HPDE6-E6E7 (cell line): ENCODE measurements at regions not wholly inside any gene's neighbourhood (a gene's known extent, or its start where the extent isn't known, plus 50 kb on each side); places are given as distances from the start of the nearest gene placed in this dataset.
"Not testable (repeated sequence)": the region's sequence is repeated elsewhere in the genome, so short reads cannot be mapped to it uniquely, and the experiment has no call there.

ENCODE experiments used
- DNase-seq: peaks from one replicate; pipeline ENCODE4 v3.0.0; 2011; ENCODE audit warnings: missing footprints; ENCODE audit errors: extremely low spot score

DNA sequence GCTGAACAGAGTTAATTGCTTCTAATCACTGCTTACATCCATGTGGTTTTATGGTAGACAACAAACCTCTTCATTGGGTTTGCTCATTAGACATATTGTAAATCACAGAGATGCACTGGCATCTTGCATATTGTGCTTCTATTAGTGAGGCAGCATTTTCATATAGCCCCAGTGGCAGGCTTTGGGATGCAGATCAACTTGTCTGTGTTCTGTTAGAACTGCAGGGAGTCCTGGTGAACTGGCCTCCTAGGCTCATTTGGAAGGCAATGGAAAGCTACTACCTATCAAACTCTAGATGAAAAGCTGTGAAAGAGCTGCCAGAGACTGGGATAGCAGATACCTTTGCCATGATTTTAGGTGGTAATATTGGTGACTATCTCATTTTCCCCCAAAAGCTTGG is 108.8 kb downstream of the NAA11 start:
- no peak for DNase-seq

DNA sequence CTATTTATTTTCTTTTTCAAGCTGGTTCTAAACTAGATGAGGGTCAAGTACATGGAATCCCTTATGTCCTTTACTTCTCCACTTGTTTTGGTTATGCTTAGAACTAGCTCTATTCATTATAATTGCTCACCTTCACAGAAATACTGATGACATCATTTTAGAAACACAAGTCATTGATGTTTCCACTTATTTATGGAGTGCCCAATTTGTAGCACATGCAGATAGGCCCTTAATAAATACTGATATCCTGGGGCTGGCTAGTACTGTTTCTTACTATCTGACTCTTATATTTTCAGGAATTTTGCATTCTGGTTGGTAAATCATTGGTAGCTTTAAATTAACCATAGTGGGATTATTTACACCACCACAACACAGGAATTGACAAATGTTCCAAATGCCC is 112.2 kb downstream of the NAA11 start:
- DNase-seq: no peak

DNA sequence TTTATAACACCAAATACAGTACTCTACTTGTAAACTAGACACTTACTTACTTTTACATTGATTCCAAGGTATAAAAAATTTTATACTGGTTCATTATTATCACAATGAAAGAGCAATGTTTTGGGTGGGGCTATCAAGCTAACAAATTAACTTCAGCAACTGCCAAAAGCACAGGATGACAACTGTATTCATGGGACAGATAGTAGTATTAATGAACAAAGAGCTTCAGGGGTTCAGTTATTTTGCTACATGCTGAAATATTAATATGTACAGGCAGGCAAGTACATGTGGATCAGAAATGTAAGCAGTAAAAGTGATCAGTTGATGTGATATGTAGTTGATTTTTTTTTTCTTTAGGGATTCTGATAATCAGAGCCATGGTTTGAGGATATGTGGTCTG is 112.9 kb downstream of the NAA11 start:
- no peak for DNase-seq

DNA sequence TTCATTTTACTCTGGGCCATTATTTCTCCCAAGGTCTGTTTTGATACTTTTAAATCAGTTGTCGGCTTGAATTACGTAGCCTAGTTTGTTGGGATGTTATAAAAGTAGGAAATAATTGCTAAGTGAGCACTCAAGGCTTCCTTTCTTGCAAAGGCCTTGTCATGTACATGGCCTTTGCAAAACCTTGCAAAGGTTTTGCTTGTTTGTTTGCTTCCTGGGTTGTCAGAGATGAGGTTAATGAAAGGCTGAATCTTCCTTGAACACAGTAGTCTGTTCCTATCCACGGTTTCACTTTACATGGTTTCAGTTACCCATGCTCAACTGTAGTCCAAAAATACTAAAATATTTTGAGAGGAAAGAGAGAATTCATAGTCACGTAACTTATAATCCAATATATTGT is 113.5 kb downstream of the NAA11 start:
- no peak for DNase-seq

- DNase-seq: no peak
Measured at GRCh38 chr4:79211490-79211889, 114.4 kb downstream of the NAA11 start.

- DNase-seq: no peak
Measured at GRCh38 chr4:79210636-79211049, 115.2 kb downstream of the NAA11 start.

DNA sequence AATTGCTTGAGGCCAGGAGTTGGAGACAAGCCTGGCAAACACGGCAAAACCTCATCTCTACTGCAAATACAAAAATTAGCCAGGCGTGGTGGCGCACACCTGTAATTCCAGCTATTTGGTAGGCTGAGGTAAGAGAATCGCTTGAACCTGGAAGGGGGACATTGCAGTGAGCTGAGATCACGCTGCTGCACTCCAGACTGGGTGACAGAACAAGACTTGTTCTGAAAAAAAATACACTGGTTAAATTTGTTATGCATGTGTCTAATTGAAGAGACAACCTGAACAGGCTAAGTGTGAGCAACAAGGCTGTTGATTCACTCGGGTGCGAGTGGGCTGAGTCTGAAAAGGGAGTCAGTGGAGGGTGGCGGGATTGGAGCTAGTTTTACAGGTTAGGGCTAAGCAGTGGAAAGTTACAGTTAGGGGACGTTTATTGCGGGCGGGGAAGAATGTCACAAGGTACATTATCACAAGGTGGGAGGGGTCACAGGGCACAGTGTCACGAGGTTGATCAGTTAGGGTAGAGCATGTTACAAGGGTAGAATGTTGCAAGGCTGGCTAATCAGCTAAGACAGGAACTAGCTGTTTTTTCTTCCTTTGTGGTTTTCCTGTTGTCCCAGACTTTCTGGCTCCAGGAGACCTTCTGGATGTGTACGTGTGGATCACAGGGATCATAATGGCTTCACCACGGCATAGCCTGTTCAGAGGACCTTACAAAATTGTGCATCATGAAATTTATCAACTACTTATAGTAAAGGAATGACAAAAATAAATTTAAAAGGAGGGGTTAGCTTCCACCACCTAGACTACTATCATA is 115.8 kb downstream of the NAA11 start:
- no peak for DNase-seq

DNA sequence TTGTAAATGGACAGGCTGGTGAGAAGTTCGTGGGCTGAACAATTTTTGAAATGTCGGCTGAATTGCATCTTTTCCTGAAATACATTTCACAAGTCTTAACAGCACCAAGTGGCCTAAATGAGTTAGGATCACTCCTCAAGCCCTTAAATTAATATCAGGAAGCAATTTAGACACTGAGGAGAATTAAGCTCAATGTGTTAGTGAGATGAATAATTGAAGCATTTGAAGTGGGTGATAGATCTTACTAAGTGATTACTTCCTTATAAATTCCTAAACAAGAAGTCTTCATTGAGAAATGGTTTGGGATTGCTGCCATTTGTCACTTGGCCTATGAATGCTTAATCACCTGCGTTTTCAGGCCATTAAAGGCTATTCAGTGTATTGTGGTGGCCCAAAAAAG is 116.8 kb downstream of the NAA11 start:
- DNase-seq: no peak

GRCh38 chr4:79207281-79207680 is 118.6 kb downstream of the NAA11 start:
- DNase-seq: no peak

GRCh38 chr4:79206660-79207059 is 119.2 kb downstream of the NAA11 start:
- DNase-seq: no peak

GRCh38 chr4:79205121-79205520 is 120.7 kb downstream of the NAA11 start:
- no peak for DNase-seq

DNA sequence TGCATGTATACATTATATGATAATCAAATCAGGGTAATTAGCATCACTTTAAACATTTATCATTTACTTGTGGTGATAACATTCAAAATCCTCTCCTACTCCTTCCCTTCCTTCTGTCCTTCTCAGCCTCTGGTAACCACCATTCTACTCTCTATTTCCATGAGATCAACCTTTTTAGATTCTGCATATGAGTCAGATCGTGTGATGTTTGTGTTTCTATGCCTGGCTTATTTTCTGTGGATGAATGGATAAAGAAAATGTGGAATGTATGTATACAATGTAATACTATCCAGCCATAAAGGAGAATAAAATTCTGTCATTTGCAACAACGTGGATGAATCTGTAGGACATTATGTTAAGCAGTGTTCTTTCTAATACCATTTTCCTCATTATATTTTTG is 123.9 kb downstream of the NAA11 start:
- DNase-seq: no peak

DNA sequence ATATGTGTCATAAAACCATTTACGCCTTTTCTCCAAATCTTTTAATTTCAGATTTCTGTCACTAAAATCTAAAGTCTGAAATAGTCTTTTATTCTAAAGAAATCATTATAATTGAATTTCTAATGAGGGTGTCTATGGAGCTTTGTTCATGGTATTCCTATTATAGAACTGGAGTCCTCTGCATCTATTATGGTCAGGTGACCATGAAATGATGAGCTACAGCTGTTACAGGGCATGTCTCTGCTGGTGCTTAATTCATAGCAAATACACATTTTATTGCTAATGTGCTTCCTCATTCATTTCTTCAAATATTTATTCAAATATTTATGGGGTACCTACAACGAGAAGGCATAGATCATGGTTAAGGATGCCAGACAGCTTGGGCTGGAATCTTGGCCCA is 126.1 kb downstream of the NAA11 start:
- no peak for DNase-seq

GRCh38 chr4:79198951-79199587 is 126.8 kb downstream of the NAA11 start:
- no peak for DNase-seq

DNA sequence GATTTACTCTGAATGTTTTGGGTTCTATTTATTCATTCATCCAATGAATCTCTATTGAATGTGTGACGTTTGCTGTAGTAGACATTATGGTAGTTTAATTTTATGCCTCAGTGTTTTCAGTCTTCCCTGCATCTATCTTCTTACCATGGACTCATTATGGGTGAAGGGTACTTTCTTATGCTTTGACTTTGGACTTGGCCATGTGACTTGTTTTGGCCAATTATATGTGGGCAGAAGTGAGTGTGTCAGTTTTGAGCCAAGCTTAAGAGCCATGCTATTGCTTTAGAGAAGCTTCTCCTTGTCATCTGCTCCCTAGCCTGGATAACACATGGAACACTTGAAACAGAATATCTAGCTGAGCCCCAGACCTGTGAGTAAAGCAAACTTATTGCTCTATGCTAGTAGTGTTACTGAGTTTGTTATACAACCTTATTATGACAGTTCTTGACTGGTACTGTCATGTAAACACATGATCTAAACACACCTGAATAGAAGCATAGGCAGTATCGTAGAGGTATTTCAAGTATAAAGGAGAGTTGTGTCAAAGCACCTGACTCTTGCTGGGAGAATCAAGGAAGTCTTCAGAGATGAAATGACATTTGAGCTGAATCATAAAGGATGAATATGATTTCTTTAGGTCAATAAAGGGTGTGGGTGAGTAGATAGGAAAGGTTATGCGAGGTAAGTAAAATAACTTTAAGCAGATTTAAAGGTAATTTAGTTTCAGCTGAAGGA is 128.4 kb downstream of the NAA11 start:
- DNase-seq: no peak

DNA sequence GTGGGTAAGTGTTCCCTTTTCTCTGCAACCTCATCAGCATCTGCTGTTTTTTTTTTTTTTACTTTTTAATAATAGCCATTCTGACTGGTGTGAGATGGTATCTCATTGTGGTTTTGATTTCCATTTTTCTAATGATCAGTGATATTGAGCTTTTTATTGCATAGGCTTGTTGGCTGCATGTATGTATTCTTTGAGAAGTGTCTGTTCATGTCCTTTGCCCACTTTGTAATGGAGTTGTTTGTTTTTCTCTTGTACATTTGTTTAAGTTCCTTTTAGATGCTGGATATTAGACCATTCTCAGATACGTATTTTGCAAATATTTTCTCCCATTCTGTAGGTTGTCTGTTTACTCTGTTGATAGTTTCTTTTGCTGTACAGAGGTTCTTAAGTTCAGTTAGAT is 134.6 kb downstream of the NAA11 start:
- not testable (repeated sequence) for DNase-seq

DNA sequence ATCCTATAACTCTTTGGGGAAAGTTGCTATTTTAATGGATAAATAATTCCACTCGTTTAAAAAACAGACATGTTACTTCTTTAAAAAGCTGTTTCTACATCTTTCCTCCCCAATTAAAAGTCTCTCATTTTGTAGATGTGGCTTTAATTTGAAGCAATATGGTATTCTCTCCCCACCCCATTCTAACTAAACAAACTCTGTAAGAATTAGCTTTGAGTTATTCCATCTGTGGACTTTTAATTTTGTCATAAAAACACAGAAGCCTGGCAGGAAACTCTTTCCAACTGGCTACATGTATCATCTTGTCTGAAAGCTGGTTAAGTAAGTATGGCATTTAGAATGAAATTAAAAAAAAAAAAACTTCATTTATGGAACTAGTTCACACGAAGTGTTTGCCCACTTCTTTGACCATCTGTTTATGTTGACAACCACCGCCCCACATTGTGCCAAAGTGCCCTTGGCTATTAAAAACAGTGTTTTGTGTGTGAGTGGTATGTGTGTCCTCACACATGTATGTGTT is 140.3 kb downstream of the NAA11 start:
- no peak for DNase-seq

DNA sequence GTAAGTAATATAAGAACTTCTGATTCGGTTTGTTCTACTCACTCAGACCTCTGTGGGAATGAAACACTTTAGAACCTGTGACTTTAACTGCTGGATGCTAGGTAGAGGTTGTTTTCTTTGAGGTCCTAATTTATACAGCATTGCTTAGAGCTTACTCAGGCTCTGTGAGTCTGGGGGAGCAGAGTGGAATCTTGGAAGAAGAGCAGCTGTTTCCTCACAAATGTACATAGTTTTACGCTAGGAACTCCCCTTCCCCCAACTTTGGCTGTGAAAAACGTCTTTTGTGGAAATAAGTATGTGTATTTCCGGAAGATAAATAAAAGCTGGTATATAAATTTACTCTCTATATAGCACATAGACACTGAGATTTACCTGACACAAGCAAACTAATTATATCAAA is 141.4 kb downstream of the NAA11 start:
- DNase-seq: no peak

DNA sequence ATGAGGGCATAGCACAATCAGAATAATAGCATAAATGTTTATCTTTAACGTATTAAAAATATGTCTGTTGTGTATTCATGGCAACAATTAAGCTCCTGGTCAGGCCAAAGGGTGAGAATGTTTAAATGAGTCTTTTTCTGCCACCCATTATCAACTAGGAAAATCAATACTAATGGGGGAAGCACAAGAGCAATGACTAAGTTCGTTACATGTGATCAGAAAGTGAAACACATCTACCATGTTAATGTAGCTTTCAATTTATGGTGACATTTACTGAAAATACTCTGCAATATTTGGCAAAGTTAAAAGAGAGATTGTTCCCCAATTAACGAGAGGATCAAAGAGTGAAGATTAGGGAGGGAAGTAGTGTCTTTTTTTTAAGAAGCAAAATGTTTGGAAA is 143.7 kb downstream of the NAA11 start:
- DNase-seq: no peak

GRCh38 chr4:79181190-79181589 is 144.7 kb downstream of the NAA11 start:
- no peak for DNase-seq

- DNase-seq: no peak
Measured at GRCh38 chr4:79178760-79179159, 147.1 kb downstream of the NAA11 start.

DNA sequence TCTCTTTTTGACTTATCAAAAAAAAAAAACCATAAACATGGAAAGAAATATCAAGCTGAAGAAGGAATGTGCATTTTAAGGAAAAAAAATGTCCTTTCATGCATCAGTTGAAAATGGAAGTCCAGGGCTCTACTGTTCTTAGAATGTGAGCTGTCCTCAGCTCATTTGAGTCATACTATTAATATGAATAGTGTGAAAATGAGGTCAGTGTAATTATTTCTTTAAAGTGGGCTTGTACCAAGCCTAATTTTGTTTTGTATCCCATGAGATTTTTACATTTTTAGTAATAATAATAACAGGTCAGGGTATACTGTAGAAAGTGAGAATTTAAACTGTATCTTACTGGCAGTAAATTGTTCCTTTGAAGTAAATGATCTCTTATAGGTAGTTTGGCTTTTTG is 148.5 kb downstream of the NAA11 start:
- DNase-seq: no peak

- no peak for DNase-seq
Measured at GRCh38 chr4:79176351-79176750, 149.5 kb downstream of the NAA11 start.
